ENCODE measurements at regions not wholly inside any gene's neighbourhood (a gene's known extent, or its start where the extent isn't known, plus 50 kb on each side); places are given as distances from the start of the nearest gene placed in this dataset.

DNA sequence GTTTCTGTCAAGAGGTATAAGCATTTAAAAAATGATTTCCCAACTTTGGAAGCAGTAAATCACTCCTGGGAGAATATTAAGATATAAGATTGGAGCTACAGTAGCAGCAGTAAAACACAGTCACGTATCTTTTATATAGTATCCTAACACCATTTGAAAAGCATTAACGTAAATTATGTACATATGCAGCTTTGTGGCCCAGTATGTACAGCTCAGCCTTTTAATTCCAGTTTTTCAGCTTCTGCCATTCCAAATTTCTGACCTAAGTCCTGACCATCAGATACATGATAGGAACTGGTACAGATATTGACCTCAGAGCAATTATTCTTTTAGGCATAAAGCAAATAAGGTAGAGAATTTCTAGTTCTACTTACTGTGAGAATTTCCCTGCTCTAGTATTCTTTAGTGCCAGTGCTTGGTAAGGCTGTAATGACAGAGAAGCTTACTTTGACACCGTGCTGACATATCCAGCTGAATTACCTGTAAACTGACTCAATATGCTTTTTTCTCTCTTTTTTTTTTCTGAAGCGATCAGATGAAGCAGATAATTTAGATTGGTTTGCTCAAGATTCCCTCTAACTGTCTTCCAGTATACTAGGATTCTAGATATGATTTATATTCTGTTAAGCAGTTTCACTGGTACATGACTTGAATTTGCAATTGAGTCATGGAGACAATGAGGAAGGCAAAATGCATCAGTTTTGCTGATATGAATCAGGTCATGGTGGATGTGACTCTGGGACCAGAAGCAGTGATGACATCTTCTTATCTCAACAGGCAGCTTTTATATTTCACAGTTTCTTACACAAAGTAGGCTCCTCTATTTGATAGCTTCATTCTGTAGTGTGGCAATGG lies 703.6 kb downstream of the SLITRK6 start:
- DNase-seq (ENCODE audit: low read depth in 2 of 2): no peak

DNA sequence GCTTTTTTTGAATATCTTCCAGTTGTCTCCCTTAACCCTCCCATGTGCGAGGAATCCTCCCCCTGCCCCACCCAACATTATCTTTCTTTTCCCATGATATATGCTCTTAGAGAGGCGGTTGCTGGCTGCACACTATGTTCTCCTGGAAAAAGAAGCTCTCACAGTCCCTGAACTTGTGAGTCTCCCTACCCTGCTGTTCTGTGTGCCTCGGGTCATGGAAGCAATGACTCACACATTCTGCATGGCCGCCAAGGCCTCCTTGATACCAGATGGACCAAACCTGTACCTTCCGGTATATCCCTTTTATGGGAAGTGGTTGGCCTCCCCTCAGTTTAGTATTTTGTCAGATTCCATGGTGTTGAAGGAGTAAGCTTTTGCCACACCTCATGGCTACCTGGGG lies 705.4 kb downstream of the SLITRK6 start:
- DNase-seq (ENCODE audit: low read depth in 2 of 2): no peak

DNA sequence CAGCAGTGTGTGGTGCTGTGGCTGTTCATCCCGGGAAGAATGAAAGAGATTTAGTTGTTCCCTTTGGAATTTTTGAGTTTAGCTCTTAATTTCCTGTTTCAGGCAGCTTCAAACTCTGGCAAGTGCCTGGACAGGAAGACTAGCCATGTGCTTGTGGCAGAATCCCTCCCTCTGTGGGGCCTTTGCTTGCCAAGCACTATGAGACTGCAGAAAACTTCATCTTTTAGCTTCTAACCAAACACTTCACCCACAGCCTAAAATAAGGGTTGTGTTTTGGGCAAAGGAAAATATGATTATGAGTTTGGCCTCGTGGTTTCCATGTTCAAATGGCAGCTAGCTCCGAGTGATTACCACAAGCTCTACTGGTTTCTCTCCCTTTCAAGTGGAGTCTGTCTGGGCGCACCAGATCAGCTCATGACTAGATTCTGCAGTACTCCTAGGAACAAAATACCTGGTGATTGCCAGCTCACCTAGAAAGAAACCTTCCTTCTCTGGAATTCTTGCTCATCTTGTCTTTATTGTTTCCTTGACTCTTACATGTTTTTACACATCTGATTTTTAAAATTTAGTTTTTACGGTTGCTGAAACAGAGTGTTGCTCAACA lies 707.5 kb downstream of the SLITRK6 start:
- DNase-seq (ENCODE audit: low read depth in 2 of 2): no peak

DNA sequence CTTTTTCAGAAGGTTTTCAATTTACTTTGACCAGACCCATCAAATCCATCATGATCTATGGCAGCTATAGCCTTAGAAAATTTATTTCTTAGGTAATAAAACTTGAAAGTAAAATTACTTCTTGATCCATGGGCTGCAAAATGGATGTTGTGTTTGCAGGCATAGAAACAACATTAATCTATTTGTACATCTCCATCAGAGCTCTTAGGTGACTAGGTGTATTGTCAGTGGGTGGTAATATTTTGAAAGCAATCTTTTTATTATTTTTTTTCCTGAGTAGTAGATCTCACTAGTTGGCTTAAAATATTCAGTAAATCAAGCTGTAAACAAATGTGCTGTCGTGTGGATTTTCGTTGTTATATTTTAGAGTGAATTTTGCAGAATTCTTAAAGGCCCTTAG lies 710.0 kb downstream of the SLITRK6 start:
- no peak for DNase-seq (ENCODE audit: low read depth in 2 of 2)

DNA sequence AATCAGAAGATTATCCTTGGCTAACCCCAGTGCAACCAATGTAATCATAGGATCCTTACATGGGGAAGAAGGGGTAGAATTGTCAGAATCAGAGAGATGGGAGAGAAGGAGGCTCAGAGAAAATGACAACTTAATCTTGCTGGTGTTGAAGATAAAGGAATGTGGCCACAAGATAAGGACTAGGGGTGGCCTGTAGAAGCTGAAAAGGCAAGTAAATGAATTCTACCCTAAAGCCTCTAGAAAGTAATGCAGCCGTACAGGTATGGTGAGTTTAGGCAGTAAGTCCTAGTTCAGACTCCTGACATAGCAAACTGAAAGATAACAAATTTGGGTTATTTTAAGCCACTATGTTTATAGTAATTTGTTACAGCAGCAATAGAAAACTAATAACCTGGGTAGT lies 718.5 kb downstream of the SLITRK6 start:
- no peak for DNase-seq (ENCODE audit: low read depth in 2 of 2)

DNA sequence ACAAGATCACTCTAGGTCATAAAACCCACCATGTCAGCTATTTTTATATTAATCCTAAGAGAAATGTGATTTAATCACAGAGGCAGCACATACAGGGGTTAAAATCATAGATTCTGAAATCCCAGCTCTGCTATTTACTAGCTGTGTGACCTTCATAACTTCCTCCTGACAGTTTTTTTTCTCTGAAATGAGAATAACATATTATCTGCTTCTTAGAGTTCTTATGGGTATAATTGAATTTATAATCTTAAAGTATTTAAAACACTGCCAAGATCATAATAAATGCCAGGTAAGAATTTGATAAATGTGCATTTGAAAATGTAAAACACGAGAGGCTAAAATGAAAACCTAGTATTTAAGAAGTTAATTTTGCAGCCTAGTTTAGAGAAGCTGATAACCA lies 722.9 kb downstream of the SLITRK6 start:
- DNase-seq (ENCODE audit: low read depth in 2 of 2): no peak

DNA sequence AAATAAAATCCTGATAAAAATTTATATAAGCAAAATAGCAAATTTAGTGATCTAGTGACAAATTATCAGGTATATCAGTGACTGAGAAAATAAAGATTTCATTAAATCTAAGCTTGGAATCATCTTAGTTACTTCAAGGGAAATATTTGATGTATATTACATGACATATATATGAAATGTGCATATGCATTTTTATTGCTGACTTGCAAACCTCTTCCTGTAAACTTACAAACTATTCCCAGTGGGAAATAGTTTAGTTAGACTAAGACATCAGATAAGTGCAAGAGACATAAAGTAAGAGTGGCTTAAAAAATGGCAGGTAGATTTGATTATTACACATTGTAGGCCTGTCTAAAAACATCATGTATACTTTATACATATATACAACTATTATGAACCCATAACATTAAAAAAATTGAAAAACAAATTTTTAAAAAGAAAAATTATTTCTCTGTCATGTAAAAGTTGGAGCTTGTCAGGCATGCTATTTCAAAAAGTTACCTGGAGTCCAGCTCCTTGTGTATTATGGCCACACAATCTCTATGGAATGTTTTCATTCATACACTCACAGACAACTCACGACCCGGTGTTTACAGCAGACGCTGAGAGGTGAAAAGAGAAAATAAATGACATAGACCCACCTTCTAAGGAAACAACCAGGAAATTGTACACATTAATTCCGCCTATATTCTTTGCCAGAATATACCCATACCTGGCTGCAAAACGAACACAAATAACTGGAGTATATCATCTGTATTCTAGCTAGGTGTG lies 724.5 kb downstream of the SLITRK6 start:
- no peak for DNase-seq (ENCODE audit: low read depth in 2 of 2)

DNA sequence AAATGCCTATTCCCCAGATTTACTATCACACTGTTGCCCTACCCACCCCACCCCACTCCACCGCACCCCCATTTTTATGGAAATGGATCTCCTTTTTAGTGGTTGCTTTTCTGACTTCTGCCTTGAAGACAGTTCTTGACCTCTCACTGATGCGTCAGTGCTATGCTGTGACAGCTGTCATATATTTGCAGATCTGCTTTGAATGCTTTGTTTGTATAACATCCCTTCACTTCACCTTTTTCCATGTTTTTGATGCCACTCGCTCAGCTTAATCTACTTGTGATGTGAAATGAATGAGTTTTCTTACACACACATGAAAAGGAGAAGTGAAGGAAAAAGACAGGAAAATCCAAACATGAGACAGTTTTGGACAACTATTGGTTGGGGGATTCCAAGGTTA lies 731.0 kb downstream of the SLITRK6 start:
- no peak for DNase-seq (ENCODE audit: low read depth in 2 of 2)

DNA sequence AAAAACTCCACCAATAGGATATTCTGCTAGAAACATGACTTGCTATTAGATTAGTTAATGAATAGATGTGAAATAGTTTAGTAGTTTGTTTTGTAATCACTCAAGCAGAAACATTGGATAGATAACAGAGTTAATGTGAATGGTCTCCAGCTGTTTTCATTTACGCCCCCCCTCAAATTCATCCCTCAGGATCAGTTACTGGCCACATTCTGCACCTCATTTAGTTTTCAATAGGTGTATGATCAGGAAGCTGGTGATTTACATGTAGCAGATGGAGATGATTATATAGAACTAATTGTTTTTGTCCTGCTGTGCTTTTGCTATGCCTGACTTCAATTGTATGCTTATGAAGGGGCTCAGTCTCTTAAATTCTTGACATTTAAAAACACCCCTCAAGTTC lies 759.0 kb downstream of the SLITRK6 start:
- DNase-seq (ENCODE audit: low read depth in 2 of 2): no peak

DNA sequence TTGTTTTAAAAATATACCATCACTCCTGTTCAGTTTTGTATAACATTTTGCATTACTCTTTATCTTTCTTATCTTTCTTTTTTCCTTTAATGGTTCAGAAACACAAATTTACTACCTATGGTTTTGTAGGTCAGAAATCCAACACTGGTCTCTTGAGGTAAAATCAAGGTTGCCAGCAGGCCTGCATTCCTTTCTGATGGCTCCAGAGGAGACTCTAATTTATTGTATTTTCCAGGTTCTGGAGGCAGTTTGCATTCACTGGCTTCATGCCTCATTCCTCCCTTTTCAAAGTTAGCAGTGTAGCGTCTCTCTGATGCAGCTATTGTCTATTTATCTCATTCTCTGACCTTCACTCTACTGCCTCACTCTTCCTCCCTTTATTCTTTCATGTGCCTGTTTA lies 767.4 kb downstream of the SLITRK6 start:
- no peak for DNase-seq (ENCODE audit: low read depth in 2 of 2)

DNA sequence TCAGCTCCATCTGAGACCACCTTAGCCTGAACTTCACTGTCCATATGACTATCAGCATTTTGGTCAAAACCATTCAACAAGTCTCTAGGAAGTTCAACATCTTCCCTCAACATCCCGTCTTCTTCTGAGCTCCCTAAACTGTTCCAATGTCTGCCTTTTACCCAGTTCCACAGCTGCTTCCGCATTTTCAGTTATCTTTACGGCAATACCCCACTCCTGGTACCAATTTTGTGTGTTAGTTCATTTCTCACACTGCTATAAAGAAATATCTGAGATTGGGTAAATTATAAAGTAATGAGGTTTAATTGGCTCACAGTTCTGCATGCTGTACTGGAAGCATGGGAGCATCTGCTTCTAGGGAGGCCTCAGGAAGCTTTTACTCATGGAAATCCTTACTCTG lies 771.2 kb downstream of the SLITRK6 start:
- no peak for DNase-seq (ENCODE audit: low read depth in 2 of 2)

DNA sequence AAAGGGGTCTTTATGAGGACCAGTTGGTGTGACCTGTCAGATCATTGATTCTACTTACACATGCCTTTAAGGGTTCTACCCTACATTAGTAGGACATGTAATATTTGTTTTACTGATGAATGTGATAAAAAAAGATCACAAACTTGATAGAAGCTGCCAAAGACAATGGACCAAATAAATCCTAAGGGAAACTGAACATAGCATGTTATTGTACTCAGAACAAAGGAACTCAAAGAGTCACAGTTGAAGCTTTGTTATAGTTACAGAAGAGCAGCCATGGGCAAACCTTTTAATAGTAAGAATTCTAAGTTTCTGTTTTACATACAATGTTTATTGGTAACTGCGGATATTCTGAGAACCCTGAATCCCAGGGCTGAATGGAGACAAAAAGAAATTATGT lies 780.1 kb downstream of the SLITRK6 start:
- no peak for DNase-seq (ENCODE audit: low read depth in 2 of 2)

DNA sequence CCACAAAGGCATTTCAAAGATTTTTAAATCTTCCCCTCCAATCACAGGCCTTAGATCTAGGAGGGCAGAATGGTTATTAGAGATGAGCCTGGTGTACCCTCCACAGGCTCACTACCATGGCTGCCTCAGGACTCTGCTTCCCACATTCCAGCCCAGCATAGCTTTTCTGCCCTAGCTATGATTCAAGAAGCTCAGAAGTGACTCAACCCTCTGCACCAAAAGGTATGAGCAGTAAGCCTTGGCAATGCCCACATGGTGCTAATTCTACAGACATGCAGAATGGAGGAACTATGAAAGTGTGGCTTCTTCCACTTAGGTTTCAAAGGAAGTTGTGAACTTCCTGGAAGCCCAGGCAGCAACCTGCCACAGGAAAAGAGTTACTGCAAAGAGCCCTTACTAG lies 786.2 kb downstream of the SLITRK6 start:
- DNase-seq (ENCODE audit: low read depth in 2 of 2): no peak

DNA sequence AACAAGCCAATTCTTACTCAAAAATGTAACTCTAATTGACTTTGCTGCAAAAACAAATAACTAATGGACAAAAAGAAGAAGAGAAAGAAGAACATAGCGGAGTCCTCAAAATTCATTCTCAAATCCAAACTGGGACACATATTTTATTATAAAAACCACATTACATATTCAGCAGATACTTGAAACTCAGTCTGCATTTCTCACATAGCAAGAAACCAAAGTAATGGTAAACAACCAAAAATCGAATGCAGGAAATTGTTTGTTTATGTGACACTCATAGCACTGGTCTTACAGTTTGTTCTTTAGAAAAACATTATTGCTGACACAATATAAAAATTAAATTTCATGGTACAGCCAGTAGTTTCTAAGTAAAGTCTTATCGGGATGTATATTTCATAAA lies 789.8 kb downstream of the SLITRK6 start:
- no peak for DNase-seq (ENCODE audit: low read depth in 2 of 2)

DNA sequence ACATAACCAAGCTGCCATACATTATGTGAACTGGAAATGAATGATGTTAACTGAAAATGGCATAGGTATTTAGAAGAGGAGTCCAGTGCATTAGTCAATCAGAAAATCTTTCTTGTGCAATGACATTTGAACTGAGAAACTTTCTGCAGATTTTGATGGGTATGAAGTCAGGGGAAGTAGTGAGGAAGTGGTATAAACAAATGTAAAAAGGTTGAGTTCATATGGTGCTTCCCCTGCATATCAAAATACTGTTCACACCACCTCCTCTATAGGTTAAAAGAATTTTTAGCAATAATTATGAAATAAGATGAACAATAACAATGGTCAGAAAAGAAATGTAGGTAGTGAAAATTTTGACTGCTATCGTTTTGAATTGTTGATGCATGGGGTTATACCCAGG lies 800.0 kb downstream of the SLITRK6 start:
- no peak for DNase-seq (ENCODE audit: low read depth in 2 of 2)

DNA sequence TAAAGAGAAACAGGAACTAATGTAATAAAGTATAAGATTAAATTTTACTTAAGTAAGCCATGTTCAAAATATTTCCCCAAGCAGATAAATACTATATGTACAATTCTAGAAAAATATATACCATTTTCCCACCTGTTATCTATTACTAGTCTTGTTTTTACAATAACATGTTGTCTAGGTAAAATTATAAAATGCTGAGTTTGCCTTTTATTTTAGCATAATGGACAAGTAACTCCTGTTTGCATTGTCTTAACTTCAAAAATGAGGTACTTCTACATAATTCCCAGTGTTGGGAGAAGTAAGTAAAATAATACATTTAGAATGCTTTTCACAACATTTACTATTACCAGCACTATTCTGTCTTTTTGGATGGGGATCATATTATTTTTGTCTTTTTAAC lies 800.5 kb downstream of the SLITRK6 start:
- no peak for DNase-seq (ENCODE audit: low read depth in 2 of 2)

DNA sequence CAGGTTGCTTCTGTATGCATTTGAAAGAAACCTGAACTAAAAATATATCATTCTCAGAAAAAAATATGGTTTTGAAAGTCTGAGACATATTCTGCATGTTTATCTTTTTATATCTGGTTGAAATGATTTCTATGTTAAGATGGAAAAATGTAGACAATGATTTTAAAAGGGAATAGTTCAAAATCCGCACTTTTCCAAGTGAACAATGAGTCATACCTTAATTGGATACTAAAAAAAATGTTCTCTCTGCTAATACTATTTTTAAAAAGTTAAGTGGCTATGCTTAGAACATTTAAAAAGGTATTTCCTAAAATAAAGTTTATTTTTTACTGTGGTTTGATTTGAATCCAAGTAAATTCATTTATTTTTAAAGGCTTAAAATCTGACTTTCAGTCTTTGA lies 801.4 kb downstream of the SLITRK6 start:
- DNase-seq (ENCODE audit: low read depth in 2 of 2): no peak

DNA sequence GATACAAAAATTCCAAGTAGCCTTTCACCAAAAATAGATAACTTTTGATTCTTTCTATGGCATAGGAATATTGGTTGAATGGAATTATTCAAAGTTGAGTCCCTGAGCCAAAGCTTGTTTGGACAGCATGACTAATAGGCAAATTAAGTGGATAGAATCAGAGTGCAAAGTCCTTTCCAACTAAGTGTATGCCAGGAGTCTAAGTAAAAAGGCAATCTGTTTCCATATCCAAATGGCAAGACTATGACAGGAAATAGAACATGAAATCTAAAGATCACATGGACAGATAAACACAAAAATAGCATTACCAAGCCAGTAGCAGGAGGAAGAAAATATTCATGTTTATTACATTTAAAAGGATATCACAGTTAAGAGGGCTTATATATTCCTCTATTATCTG lies 804.6 kb downstream of the SLITRK6 start:
- DNase-seq (ENCODE audit: low read depth in 2 of 2): no peak

DNA sequence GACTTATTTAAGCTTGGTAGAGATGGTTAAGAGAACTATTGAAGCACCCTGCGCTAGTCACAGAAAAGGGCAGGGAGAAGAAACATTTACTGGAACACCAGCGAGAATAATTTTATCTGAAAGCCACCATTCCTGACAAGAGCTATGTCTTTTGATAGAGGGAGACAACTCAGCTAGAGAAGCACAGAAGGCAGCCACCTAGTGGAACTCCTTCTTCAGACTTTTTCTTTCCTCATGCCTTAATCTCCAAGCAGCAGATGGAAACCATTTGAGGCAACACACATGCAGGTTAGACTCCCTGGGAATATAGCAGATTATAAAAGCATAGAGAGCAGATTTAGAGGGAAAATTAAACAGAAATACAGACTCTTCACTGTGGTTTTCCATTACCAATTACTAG lies 813.4 kb downstream of the SLITRK6 start:
- no peak for DNase-seq (ENCODE audit: low read depth in 2 of 2)

DNA sequence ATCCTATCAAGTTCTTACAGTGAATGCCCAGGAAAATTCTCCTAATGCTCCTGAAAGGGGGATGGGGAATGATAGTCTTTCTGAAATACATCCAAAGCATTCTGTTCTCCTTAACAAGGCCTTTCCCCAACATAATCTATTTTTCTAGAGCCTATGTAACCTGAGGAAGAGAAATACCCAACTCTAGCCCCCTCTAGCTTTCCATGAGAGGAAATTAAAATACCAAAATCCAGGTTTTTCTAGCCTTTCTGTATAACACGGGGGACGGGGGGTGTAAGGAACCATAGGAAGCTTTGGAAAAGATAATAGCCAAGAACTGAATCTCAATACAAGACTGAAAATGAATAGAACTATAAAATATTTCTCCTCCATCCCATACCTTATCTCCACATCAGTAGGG lies 815.9 kb downstream of the SLITRK6 start:
- no peak for DNase-seq (ENCODE audit: low read depth in 2 of 2)

DNA sequence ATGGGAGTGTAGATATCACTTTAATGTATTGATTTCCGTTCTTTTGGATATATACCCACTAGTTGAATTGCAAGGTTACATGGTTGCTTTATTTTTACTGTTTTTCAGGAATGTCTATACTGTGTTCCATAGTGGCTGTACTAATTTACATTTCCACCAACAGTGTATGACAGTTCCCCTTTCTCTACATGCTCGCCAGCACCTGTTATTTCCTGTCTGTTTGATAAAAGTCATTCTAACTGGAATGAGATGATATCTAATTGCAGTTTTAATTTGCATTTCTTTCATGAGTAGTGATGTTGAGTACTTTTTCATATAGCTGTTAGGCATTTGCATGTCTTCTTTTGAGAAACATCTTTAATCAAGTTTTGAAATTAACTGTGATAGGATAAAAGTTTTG lies 818.6 kb downstream of the SLITRK6 start:
- no peak for DNase-seq (ENCODE audit: low read depth in 2 of 2)

DNA sequence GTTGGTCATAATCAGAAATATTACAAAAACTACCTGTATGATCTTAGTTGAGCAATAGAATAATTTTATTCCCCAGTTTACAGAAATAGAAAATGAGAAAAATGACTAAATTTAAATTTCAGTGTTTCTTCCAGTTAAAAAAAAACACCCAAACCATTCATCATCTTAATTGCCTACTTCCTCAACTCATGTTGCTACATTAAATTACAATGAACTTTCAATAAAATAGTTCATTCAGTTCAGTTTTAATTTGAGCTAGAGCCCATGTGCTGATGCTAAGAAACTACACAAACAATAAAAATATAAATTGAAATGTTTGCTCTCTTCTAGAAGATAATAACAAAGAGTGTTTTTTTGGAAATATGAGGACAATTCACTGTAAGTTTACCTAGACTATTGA lies 820.4 kb downstream of the SLITRK6 start:
- no peak for DNase-seq (ENCODE audit: low read depth in 2 of 2)

DNA sequence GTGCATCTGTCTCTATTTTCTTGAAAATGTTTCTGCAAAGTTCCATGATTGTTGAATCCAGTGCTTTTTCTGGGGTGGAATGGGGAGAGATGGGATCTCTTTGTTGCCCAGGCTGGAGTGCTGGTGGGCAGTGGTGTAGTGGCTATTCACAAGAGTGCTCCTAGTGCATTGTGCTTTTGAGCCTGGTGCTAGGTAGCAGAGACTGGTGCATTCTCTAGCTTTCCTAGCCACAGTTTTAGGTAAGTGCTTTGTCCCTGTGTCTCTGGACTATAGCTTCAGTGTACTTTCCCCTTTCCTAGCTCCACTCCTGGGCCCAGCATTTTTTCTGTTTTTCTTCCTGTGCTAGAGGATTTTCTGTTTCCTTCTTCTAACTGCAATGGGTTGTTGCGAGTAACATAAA lies 825.6 kb downstream of the SLITRK6 start:
- DNase-seq (ENCODE audit: low read depth in 2 of 2): no peak
